ENCODE measurements at regions not wholly inside any gene's neighbourhood (a gene's known extent, or its start where the extent isn't known, plus 50 kb on each side); places are given as distances from the start of the nearest gene placed in this dataset.

DNA sequence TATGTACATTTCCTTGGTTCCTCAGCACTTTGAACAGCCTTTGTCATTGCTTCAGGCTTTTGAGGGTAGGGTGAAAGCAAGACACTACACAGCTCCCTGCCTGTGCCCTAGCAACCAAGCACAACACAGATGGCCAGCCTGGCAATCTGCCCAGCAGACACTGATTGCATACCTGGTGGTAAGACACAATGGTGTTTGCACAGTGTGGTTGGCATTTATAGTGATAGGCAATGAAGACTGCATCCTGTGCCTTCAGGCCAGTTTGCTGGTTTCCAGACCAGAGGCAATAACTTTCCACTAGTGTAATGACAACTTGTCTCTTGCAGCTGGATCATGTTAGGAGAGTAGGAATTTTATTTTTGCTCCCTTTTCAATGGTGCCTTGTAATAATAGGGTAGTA, 144.5 kb upstream of the TNC start:
- DNase-seq, result peak; percentile 84

DNA sequence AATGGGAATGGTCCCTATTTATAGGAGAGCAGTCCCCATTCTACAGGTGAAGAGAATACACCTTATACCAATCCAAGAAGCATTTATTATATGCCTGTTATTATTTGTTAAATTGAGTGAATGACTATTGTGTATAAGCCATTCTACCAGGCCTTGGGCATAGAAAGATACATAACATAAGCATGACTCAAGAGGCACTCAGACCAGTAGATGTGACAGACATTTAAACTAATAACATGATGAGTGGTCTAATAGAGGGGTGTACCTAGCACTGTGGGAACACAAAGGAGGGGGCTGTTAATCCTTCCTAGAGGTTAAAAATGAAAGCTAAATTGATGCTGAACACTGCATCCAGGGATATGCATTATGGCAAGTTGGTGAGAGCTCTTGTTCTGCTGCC, 145.0 kb upstream of the TNC start:
- DNase-seq, result peak; percentile 51

DNA sequence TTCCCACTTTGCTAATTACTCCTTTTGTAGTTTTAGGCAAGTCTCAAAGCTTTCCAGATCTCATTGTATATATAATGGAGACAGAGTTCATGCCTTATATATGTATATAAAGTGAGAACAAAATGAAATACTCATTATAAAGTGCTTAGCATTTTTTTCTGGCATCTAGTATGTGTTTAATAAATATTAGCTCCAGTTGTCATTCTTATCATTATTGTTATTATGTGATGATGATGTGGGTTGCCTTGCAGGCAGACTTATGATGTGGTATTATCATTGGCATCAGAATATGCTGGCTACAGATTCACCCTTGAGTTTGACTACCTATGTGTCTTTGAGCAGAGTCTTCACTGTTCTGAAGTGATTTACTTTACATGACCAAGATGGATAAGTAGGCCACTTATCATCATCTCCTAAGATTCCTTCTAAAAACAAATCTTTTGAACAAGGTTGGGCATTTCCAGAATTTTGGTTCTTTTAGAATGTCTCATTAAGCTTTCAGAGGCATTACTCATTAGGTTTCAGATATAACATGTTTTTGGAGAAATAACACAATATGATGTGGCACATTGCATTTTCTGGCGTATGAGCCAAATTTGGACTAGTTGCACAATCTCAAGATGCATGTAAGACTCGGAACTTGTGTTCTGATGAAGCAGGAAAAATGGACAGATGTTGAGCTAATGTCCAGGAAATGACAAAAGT, 145.6 kb upstream of the TNC start:
- peak; percentile 89 for DNase-seq

GRCh38 chr9:115264313-115264712, 146.4 kb upstream of the TNC start:
- peak; percentile 91 for DNase-seq

- peak; percentile 45 for DNase-seq
These were observed 149.8 kb upstream of the TNC start for GRCh38 chr9:115267790-115268189.

GRCh38 chr9:115275753-115276152, 157.8 kb upstream of the TNC start:
- DNase-seq, result no peak

DNA sequence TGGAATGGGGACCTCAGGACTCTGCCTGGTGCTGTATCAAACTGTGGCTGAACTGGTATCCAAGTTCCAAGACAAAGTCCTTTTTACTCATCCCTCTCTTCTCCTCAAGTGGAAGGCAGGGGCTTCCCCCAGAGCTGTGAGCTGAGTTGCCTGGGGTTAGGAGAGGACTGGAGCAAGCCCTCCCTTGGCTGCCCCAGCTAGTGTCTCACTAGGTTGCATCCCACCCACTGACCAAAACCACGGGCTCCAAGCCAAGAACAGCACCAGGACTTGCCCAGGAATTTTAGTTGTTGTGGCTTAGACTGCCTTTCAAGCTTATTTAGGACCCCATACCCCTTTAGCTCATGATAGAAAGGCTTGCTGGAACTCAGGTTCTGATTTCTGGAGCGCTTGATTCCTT, 158.7 kb upstream of the TNC start:
- peak; percentile 78 for DNase-seq

- no peak for DNase-seq
These were observed 159.3 kb upstream of the TNC start for GRCh38 chr9:115277301-115277700.

DNA sequence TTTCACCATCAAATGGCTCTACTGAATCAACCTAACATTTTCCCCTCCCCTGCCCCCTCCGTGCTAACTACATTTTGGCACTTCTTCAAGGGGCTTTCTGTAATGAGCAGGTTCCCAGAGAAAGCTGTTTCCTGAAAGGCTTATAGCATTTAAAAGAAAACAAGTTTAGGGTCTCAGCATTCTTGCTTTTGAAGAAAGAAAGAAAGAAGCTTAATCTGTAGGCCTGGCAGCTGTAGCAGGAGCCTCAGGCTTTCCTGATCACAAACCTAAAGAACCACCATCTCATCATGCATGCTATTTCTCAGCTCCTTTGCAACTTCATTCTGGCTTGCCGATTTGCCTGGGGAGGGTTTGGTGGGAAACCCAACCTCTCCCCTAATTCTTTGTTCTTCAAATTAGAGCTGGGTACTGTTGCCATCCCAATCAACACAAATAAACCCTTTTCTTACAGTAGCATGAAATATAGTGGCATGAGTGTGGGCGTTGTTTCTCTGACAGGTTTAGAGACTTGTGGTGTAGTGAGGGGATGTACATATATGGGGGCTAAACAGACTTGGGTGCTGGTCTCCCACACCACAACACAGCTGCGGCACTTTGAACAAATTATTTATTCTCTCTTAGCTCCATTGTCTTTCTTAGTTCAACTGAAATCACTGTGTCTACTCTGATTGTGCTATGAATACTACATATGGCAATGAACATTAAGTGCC, 160.5 kb upstream of the TNC start:
- no peak for DNase-seq

- DNase-seq, result no peak
These were observed 165.4 kb upstream of the TNC start for GRCh38 chr9:115283395-115283794.

DNA sequence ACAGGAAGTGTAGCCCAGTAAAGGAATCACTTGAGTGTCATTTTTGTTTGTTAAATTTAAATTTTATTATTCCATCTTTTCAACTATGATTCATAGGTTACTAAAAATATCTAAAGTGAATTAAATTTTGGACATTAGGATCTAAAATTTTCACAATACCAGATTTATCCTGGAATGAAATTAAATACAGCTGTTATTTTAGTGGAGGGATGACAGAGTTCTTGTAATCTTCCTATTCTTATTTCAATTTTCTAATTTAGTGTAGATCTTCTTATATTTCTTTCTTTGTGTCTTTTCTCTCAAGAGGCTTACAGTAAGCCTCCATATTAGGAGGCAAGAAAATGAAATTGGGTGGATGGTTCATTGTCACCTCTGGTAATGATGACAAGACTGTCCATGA, 167.9 kb upstream of the TNC start:
- no peak for DNase-seq

DNA sequence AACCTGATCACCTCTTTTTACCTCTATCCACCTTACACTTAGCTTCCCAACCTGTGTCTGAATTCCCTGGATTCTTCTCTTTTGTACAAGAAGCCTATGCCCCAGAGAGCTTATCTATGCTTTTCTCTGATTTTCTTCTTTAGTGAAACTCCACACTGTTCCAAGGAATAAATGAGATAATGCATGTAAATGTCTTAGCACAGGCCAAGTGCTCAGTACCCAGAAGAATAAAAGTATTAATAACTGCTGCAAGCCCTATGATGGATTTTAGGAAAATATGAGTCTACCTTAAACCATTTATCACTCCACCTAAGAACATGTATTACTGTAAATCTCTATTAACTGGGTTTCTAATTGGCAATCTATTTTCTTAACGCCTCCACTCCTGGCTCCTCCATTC, 168.5 kb upstream of the TNC start:
- no peak for DNase-seq

GRCh38 chr9:115289757-115290208, 171.8 kb upstream of the TNC start:
- peak; percentile 95 for DNase-seq

DNA sequence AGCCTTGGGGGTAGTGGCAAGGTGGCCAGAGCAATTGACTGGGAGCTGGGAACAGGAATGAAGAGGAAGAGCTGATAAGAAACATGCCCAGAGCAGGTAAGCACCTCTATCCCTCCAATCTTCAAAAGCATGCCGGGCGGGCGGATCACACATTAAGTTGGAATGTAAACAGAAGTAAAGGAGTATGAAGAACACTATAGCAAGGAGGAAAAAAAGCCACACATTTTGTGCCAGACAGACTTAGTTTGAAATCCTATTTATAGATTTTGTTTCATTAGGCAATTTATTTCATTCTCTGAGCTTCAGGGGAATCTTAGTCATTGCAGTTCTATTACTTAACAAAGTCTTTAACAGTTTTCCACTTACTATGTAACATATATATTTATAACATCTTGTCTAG, 173.9 kb upstream of the TNC start:
- DNase-seq, result peak; percentile 63

DNA sequence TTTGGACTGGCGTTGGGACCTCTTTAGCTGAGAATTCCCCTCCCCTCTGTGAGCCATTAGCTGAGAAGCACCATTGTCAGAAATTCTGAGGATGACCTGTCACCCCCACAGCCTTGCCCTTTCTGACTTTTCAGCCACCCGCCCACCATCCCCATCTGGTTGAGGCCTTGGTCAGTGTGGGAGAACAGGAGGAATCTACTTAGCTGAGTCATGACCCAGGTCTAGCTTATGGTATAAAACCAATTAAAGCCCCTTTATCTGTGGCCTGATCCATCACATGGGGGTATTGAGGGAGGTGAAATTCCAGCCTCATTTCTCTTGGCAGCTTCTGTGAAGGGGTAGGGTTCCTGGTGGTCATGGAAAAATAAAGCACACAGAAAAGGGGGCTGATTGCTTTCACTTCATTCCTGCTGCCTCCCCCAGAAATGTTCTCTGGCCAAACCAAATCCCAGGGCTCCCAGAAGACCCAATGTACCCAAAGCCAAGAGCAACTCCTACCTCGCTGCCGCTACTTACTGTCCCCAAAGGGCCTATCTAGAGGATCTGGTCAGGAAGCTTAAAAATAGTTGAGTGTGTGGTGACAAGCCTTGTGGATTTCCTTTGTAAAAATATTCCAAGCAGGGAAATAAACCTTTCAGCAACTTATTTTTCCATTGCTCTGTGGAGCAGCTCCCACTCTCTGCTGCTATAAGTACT, 174.8 kb upstream of the TNC start:
- DNase-seq, result peak; percentile 44

GRCh38 chr9:115295734-115296133, 177.8 kb upstream of the TNC start:
- no peak for DNase-seq

- DNase-seq, result peak; percentile 16
These were observed 179.0 kb upstream of the TNC start for GRCh38 chr9:115296831-115297565.

GRCh38 chr9:115300116-115300515, 182.2 kb upstream of the TNC start:
- no peak for DNase-seq

- DNase-seq, result peak; percentile 48
These were observed 182.9 kb upstream of the TNC start for GRCh38 chr9:115300874-115301273.

DNA sequence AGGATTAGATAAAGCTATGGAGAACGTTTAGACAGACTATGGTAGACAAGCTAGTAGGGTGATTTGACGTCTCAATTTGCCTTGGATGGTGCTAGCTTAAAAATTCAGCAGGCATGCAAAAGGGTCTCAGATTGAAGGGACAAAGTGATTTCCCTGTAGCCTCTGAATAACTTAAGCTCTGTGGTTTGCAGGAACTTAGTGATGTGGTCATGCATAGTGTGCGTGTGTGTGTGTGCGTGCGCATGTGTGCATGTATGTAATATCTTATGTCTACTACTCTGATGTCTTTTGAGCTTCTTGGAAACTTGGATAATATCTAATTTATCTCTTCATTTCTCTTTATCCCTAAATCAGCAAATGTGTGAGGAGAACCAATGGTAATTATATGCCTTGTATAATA, 183.6 kb upstream of the TNC start:
- no peak for DNase-seq

DNA sequence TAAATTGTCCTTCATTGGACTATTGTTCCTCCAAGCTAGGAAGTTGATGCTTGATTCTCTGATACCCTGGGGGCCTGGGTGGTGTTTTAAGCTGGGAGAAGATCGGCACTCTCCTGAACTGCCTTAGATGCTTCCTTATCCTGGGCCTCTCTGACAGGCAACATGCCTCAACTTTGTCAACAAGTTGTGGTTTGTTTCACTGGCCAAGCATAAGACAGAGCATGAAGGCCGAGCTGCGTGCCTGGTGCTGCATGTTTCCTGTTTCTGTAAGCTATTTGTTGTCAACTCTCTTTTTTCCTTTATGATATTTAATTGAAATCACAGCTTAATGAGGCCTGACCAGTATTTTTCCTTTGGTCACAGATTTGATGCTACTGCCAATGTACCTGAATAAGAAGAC, 187.6 kb upstream of the TNC start:
- no peak for DNase-seq

DNA sequence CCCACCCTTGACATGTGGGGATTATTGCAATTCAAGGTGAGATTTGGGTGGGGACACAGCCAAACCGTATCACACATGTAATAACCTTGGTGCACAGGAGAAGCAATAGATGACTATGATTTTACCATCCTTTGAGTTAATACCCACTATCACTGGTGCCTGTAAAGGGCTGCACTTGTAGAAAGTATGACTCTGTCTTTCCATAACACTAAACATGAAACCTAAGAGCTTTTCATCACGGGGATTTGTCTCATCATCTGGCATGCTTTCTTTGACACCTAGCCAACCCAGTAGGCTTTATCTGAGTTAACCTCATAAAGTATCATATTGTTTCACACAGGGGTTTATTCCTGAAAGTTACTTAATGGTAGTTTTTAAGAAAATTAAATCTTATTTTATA, 188.9 kb upstream of the TNC start:
- DNase-seq, result peak; percentile 63

DNA sequence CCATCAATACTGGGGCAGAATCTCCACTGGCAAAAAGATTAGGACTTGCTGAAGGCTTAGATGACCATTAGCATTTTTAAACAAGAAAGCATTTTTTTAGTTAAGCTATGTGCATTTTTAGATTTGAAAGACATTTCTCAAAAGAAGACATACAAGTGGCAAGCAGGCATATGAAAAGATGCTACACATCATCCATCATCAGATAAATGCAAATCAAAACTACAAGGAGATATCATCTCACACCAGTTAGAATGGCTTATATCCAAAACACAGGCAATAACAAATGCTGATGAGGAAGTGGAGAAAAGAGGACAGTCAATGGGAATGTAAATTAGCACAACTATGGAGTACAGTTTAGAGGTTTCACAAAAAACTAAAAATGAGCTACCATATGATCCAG, 195.6 kb upstream of the TNC start:
- DNase-seq, result no peak

Measured in fibroblast of skin of right biceps (primary cell).